ENCODE measurements at regions not wholly inside any gene's neighbourhood (a gene's known extent, or its start where the extent isn't known, plus 50 kb on each side); places are given as distances from the start of the nearest gene placed in this dataset.

GRCh38 chr2:144707736-144708326, 187.9 kb upstream of the ZEB2 start:
- no peak for TF ChIP-seq POLR2A (IDR thresholded peaks at IDR 0.05)
- no peak for TF ChIP-seq CTCF (IDR thresholded peaks at IDR 0.05)
